K562 (cell line): ENCODE measurements at regions not wholly inside any gene's neighbourhood (a gene's known extent, or its start where the extent isn't known, plus 50 kb on each side); places are given as distances from the start of the nearest gene placed in this dataset.

ENCODE experiments used
- ZBTB33 ChIP-seq: sonication (generic); formaldehyde crosslinking; IDR thresholded peaks from 2 replicates; pipeline ENCODE4 v1.8.1; 2023; ENCODE audit warnings: mild to moderate bottlenecking, missing genetic modification reagents
- ZBTB7A ChIP-seq: IDR thresholded peaks from 2 replicates; pipeline ENCODE4 v1.6.1; 2011; ENCODE audit warnings: low read depth, mild to moderate bottlenecking, low read length, moderate library complexity, borderline replicate concordance; ENCODE audit not compliant: control insufficient read depth

GRCh38 chr4:162847945-162848549 is 318.6 kb downstream of the NAF1 start:
- TF ChIP-seq ZBTB7A (no peak), ZBTB33 (CRISPR knock-in tag) (no peak)
